HG03025 (cell line): ENCODE measurements at regions not wholly inside any gene's neighbourhood (a gene's known extent, or its start where the extent isn't known, plus 50 kb on each side); places are given as distances from the start of the nearest gene placed in this dataset.

Experiments
- ATAC-seq: cut with Tn5 transposase; IDR thresholded peaks from one replicate; pipeline ENCODE4 v1.9.1; 2021; ENCODE audit warnings: mild to moderate bottlenecking, moderate library complexity; ENCODE audit not compliant: unreplicated experiment, low FRiP score

GRCh38 chr13:87057807-87058520 is 613.2 kb upstream of the SLITRK5 start:
- ATAC-seq: no peak

GRCh38 chr13:87058786-87059329 is 612.3 kb upstream of the SLITRK5 start:
- no peak for ATAC-seq

GRCh38 chr13:87078947-87079795 is 592.0 kb upstream of the SLITRK5 start:
- ATAC-seq: no peak

GRCh38 chr13:87080100-87080779 is 590.9 kb upstream of the SLITRK5 start:
- ATAC-seq: no peak

GRCh38 chr13:87084192-87084591 is 587.0 kb upstream of the SLITRK5 start:
- no peak for ATAC-seq

GRCh38 chr13:87087741-87088140 is 583.4 kb upstream of the SLITRK5 start:
- no peak for ATAC-seq

GRCh38 chr13:87089391-87089790 is 581.8 kb upstream of the SLITRK5 start:
- ATAC-seq: no peak

GRCh38 chr13:87093399-87093798 is 577.8 kb upstream of the SLITRK5 start:
- no peak for ATAC-seq

GRCh38 chr13:87094646-87095045 is 576.5 kb upstream of the SLITRK5 start:
- ATAC-seq: no peak

GRCh38 chr13:87100431-87100830 is 570.7 kb upstream of the SLITRK5 start:
- ATAC-seq: no peak

GRCh38 chr13:87107651-87108050 is 563.5 kb upstream of the SLITRK5 start:
- ATAC-seq: no peak

- ATAC-seq: no peak
Observed at GRCh38 chr13:87120476-87120875, 550.7 kb upstream of the SLITRK5 start.

- no peak for ATAC-seq
Observed at GRCh38 chr13:87122551-87122950, 548.6 kb upstream of the SLITRK5 start.

- ATAC-seq: no peak
Observed at GRCh38 chr13:87123987-87124784, 547.0 kb upstream of the SLITRK5 start.

- no peak for ATAC-seq
Observed at GRCh38 chr13:87124785-87125074, 546.4 kb upstream of the SLITRK5 start.

- ATAC-seq: no peak
Observed at GRCh38 chr13:87128036-87128435, 543.1 kb upstream of the SLITRK5 start.

- no peak for ATAC-seq
Observed at GRCh38 chr13:87128491-87128890, 542.7 kb upstream of the SLITRK5 start.

- no peak for ATAC-seq
Observed at GRCh38 chr13:87129602-87130300, 541.4 kb upstream of the SLITRK5 start.

GRCh38 chr13:87130423-87130822 is 540.7 kb upstream of the SLITRK5 start:
- no peak for ATAC-seq

- ATAC-seq: no peak
Observed at GRCh38 chr13:87131611-87132010, 539.6 kb upstream of the SLITRK5 start.
